ENCODE measurements at regions not wholly inside any gene's neighbourhood (a gene's known extent, or its start where the extent isn't known, plus 50 kb on each side); places are given as distances from the start of the nearest gene placed in this dataset.

- ATAC-seq (replicated peaks; ENCODE audit: extremely low read depth, poor library complexity, severe bottlenecking) (no peak), DNase-seq (ENCODE audit: low spot score in 2 of 2) (no peak)
- peaks cover 17% of the 10 kb centered on the region for H3K27me3 Mint-ChIP-seq
- H3K36me3 Mint-ChIP-seq (ENCODE audit: insufficient read depth): peaks cover 2% of the 10 kb centered on the region
- H3K9me3 Mint-ChIP-seq: no peaks in the 10 kb centered on the region
- H3K4me3 Mint-ChIP-seq: no peak overlapping the region
- no peak overlapping the region for H3K27ac Mint-ChIP-seq (ENCODE audit: low read depth)
- H3K4me1 Mint-ChIP-seq: no peaks in the 10 kb centered on the region
Observed at GRCh38 chr2:173750831-173751230, 214.3 kb downstream of the SP3 start.

- no peak for DNase-seq (ENCODE audit: low spot score in 2 of 2)
- Mint-ChIP-seq H3K4me1 (no peaks in the 10 kb centered on the region), H3K36me3 (ENCODE audit: insufficient read depth) (peaks cover 2% of the 10 kb centered on the region), H3K27me3 (peaks cover 22% of the 10 kb centered on the region), H3K27ac (ENCODE audit: low read depth) (no peak overlapping the region), H3K4me3 (no peak overlapping the region), H3K9me3 (no peaks in the 10 kb centered on the region)
- no peak for ATAC-seq (replicated peaks; ENCODE audit: extremely low read depth, poor library complexity, severe bottlenecking)
Observed at GRCh38 chr2:173751245-173751975, 213.8 kb downstream of the SP3 start.

DNA sequence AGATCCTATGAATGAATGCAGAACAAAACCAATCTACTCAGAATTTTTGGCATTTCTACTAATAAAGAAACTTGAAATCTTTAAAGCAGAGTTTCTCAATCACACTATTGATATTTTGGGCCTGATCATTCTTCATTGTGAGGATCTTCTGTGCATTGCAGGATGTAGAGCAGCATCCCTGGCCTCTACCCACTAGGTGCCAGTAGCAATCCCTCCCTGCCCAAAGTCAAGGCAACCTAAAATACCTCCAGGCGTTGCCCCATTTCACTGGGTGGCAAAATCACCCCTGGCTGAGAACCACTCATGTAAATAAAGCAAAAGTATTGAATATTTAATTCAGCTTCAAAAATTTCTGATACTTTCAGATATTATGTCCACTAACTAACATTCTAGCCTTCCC, 213.0 kb downstream of the SP3 start:
- DNase-seq (ENCODE audit: low spot score in 2 of 2) (no peak), ATAC-seq (replicated peaks; ENCODE audit: extremely low read depth, poor library complexity, severe bottlenecking) (no peak)
- no peak overlapping the region for H3K27ac Mint-ChIP-seq (ENCODE audit: low read depth)
- no peak overlapping the region for H3K4me3 Mint-ChIP-seq
- no peaks in the 10 kb centered on the region for H3K9me3 Mint-ChIP-seq
- H3K36me3 Mint-ChIP-seq (ENCODE audit: insufficient read depth): peaks cover 2% of the 10 kb centered on the region
- H3K4me1 Mint-ChIP-seq: no peaks in the 10 kb centered on the region
- peaks cover 27% of the 10 kb centered on the region for H3K27me3 Mint-ChIP-seq

DNA sequence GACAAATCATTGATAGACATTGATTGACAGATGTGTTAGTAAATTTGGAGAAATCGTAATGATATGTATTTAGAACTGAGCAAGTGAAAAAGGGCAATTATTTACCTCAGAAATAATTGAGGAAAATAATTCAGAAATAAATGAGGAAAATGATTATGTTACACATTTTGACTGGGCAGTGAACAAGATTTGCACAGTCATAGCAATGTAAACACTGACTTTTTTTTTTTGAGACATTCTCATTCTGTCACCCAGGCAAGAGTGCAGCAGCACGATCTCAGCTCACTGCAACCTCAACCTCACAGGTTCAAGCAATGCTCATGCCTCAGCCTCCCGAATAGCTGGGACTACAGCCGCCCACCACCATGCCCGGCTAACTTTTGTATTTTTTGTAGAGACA, 211.7 kb downstream of the SP3 start:
- H3K4me1 Mint-ChIP-seq: no peaks in the 10 kb centered on the region
- no peak overlapping the region for H3K4me3 Mint-ChIP-seq
- no peak for ATAC-seq (replicated peaks; ENCODE audit: extremely low read depth, poor library complexity, severe bottlenecking)
- peaks cover 36% of the 10 kb centered on the region for H3K27me3 Mint-ChIP-seq
- no peak for DNase-seq (ENCODE audit: low spot score in 2 of 2)
- no peaks in the 10 kb centered on the region for H3K9me3 Mint-ChIP-seq
- no peak overlapping the region for H3K27ac Mint-ChIP-seq (ENCODE audit: low read depth)
- H3K36me3 Mint-ChIP-seq (ENCODE audit: insufficient read depth): peaks cover 2% of the 10 kb centered on the region

DNA sequence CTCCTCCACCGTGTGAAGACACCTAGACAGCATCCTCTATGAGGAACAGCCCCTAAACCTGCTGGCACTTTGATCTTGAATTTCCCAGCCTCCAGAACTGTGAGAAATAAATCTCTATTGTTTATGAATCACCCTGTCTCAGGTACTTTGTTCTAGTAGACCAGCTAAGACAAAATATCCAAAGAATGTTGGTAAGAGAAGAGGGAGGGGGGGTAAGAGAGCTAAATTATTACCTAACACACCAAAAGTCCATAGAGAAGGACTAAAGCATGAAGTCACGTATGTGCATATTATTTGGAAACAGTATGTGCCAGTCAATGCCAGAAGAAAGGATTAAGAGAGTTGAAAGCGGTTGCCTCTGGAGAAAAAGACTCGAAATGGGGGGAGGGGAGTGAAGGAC, 211.0 kb downstream of the SP3 start:
- H3K27me3 Mint-ChIP-seq: peaks cover 39% of the 10 kb centered on the region
- no peaks in the 10 kb centered on the region for H3K4me1 Mint-ChIP-seq
- H3K9me3 Mint-ChIP-seq: no peaks in the 10 kb centered on the region
- H3K27ac Mint-ChIP-seq (ENCODE audit: low read depth): no peak overlapping the region
- H3K4me3 Mint-ChIP-seq: no peak overlapping the region
- DNase-seq (ENCODE audit: low spot score in 2 of 2) (no peak), ATAC-seq (replicated peaks; ENCODE audit: extremely low read depth, poor library complexity, severe bottlenecking) (no peak)
- peaks cover 2% of the 10 kb centered on the region for H3K36me3 Mint-ChIP-seq (ENCODE audit: insufficient read depth)

DNA sequence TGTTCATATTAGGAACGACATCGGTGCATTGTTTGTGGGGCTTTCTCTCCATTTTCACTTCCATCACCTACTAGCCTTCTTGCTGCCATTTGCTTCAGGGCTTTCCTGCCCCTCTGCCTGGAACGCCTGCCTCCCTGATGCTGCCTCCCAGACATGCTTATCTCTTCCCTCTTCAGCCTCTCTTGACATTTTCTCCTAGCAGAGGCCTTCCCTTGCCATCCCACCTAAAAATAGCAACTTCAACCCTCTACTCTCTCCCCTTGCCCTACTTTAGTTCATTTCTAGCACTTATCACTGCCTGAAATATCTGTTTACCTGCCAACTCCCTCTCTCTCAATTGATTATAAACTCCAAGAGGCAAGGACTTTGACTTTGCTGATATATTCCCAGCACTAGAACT, 210.3 kb downstream of the SP3 start:
- ATAC-seq (replicated peaks; ENCODE audit: extremely low read depth, poor library complexity, severe bottlenecking) (no peak), DNase-seq (ENCODE audit: low spot score in 2 of 2) (no peak)
- H3K9me3 Mint-ChIP-seq: no peaks in the 10 kb centered on the region
- H3K4me1 Mint-ChIP-seq: no peaks in the 10 kb centered on the region
- peaks cover 45% of the 10 kb centered on the region for H3K27me3 Mint-ChIP-seq
- H3K36me3 Mint-ChIP-seq (ENCODE audit: insufficient read depth): peaks cover 2% of the 10 kb centered on the region
- no peak overlapping the region for H3K4me3 Mint-ChIP-seq
- H3K27ac Mint-ChIP-seq (ENCODE audit: low read depth): no peak overlapping the region

DNA sequence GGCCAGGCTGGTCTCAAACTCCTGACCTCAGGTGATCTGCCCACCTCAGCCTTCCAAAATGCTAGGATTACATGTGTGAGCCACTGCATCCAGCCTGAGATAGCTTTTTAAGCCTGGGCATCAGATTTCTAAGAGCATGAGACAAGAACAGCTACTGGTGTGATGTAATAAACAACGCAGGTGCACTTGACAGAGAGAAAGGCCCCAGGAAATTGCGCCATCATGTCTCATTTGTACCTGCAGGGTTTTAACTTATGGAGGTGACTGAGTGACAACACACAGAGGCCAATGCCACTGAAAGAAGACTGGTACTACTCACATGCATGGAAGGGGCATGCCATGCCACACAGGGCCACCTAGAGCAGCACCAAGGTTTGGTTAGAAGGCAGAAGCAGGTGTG, 209.4 kb downstream of the SP3 start:
- no peaks in the 10 kb centered on the region for H3K9me3 Mint-ChIP-seq
- H3K27me3 Mint-ChIP-seq: peaks cover 47% of the 10 kb centered on the region
- ATAC-seq (replicated peaks; ENCODE audit: extremely low read depth, poor library complexity, severe bottlenecking) (no peak), DNase-seq (ENCODE audit: low spot score in 2 of 2) (no peak)
- no peaks in the 10 kb centered on the region for H3K36me3 Mint-ChIP-seq (ENCODE audit: insufficient read depth)
- H3K4me3 Mint-ChIP-seq: no peak overlapping the region
- H3K4me1 Mint-ChIP-seq: no peaks in the 10 kb centered on the region
- H3K27ac Mint-ChIP-seq (ENCODE audit: low read depth): no peak overlapping the region

GRCh38 chr2:173759959-173760358, 205.2 kb downstream of the SP3 start:
- ATAC-seq (replicated peaks; ENCODE audit: extremely low read depth, poor library complexity, severe bottlenecking) (no peak), DNase-seq (ENCODE audit: low spot score in 2 of 2) (no peak)
- H3K4me3 Mint-ChIP-seq: no peak overlapping the region
- no peak overlapping the region for H3K27ac Mint-ChIP-seq (ENCODE audit: low read depth)
- H3K9me3 Mint-ChIP-seq: no peaks in the 10 kb centered on the region
- peaks cover 36% of the 10 kb centered on the region for H3K27me3 Mint-ChIP-seq
- peaks cover 1% of the 10 kb centered on the region for H3K36me3 Mint-ChIP-seq (ENCODE audit: insufficient read depth)
- no peaks in the 10 kb centered on the region for H3K4me1 Mint-ChIP-seq

- DNase-seq (ENCODE audit: low spot score in 2 of 2) (no peak), ATAC-seq (replicated peaks; ENCODE audit: extremely low read depth, poor library complexity, severe bottlenecking) (no peak)
- H3K4me3 Mint-ChIP-seq: no peak overlapping the region
- H3K36me3 Mint-ChIP-seq (ENCODE audit: insufficient read depth): peaks cover 1% of the 10 kb centered on the region
- no peak overlapping the region for H3K27ac Mint-ChIP-seq (ENCODE audit: low read depth)
- peaks cover 32% of the 10 kb centered on the region for H3K27me3 Mint-ChIP-seq
- H3K9me3 Mint-ChIP-seq: no peaks in the 10 kb centered on the region
- H3K4me1 Mint-ChIP-seq: no peaks in the 10 kb centered on the region
Observed at GRCh38 chr2:173760553-173760952, 204.6 kb downstream of the SP3 start.

- no peaks in the 10 kb centered on the region for H3K9me3 Mint-ChIP-seq
- DNase-seq (ENCODE audit: low spot score in 2 of 2) (no peak), ATAC-seq (replicated peaks; ENCODE audit: extremely low read depth, poor library complexity, severe bottlenecking) (no peak)
- peaks cover 23% of the 10 kb centered on the region for H3K27me3 Mint-ChIP-seq
- H3K4me3 Mint-ChIP-seq: no peak overlapping the region
- no peaks in the 10 kb centered on the region for H3K4me1 Mint-ChIP-seq
- H3K36me3 Mint-ChIP-seq (ENCODE audit: insufficient read depth): peaks cover 1% of the 10 kb centered on the region
- H3K27ac Mint-ChIP-seq (ENCODE audit: low read depth): no peak overlapping the region
Observed at GRCh38 chr2:173761603-173762119, 203.5 kb downstream of the SP3 start.

GRCh38 chr2:173762221-173762620, 203.0 kb downstream of the SP3 start:
- peaks cover 20% of the 10 kb centered on the region for H3K27me3 Mint-ChIP-seq
- DNase-seq (ENCODE audit: low spot score in 2 of 2) (no peak), ATAC-seq (replicated peaks; ENCODE audit: extremely low read depth, poor library complexity, severe bottlenecking) (no peak)
- H3K36me3 Mint-ChIP-seq (ENCODE audit: insufficient read depth): peaks cover 1% of the 10 kb centered on the region
- no peak overlapping the region for H3K4me3 Mint-ChIP-seq
- H3K9me3 Mint-ChIP-seq: no peaks in the 10 kb centered on the region
- no peak overlapping the region for H3K27ac Mint-ChIP-seq (ENCODE audit: low read depth)
- no peaks in the 10 kb centered on the region for H3K4me1 Mint-ChIP-seq

- ATAC-seq (replicated peaks; ENCODE audit: extremely low read depth, poor library complexity, severe bottlenecking) (no peak), DNase-seq (ENCODE audit: low spot score in 2 of 2) (no peak)
Observed at GRCh38 chr2:173762864-173763263, 202.3 kb downstream of the SP3 start.

DNA sequence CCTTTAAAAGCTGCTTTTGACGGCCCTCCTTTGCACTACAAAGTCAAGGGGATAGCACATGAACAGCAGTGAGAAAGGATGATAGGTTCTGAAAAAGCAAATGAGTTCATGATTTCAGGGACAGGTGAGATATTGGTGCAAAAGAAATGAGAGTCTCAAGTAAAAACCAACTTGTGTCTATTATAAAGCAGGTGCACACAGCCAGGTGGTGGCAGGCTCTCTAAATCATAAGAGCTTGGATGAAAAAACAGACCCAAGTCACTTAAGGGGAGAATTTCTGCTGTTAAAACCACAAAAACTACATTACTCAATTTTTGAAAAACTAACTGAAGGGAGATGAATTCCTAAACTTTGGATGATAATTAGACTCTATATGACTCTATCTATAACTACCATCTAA, 201.5 kb downstream of the SP3 start:
- H3K27ac Mint-ChIP-seq (ENCODE audit: low read depth): no peak overlapping the region
- ATAC-seq (replicated peaks; ENCODE audit: extremely low read depth, poor library complexity, severe bottlenecking): no peak
- peaks cover 1% of the 10 kb centered on the region for H3K36me3 Mint-ChIP-seq (ENCODE audit: insufficient read depth)
- no peaks in the 10 kb centered on the region for H3K4me1 Mint-ChIP-seq
- peaks cover 11% of the 10 kb centered on the region for H3K27me3 Mint-ChIP-seq
- DNase-seq (ENCODE audit: low spot score in 2 of 2): no peak
- no peak overlapping the region for H3K4me3 Mint-ChIP-seq
- no peaks in the 10 kb centered on the region for H3K9me3 Mint-ChIP-seq

More at GRCh38 chr2:173762864-173763263, 202.3 kb downstream of the SP3 start:
- H3K4me3 Mint-ChIP-seq: no peak overlapping the region
- H3K9me3 Mint-ChIP-seq: no peaks in the 10 kb centered on the region
- H3K27ac Mint-ChIP-seq (ENCODE audit: low read depth): no peak overlapping the region
- H3K4me1 Mint-ChIP-seq: no peaks in the 10 kb centered on the region
- H3K27me3 Mint-ChIP-seq: peaks cover 14% of the 10 kb centered on the region
- peaks cover 1% of the 10 kb centered on the region for H3K36me3 Mint-ChIP-seq (ENCODE audit: insufficient read depth)
